Upper lobe of left lung (tissue), 4 donors: ENCODE measurements at regions not wholly inside any gene's neighbourhood (a gene's known extent, or its start where the extent isn't known, plus 50 kb on each side); places are given as distances from the start of the nearest gene placed in this dataset.

Experiments used
- CTCF ChIP-seq, 6 experiments: fragments of 450-650 bp in 4 of 6; fragments of 200-600 bp in 2 of 6; sonication (generic) in 2 of 6; IDR thresholded peaks; one replicate each; pipeline ENCODE4 v1.5.1; 2016 to 2019; ENCODE audit warnings: antibody characterized with exemption in 6 of 6
- EP300 ChIP-seq, 4 donors: sonication (generic); formaldehyde crosslinking; IDR thresholded peaks; one replicate each; pipeline ENCODE4 v1.5.1; 2017; ENCODE audit warnings: antibody characterized with exemption in 4 of 4, control low read depth in 2 of 4
- POLR2A ChIP-seq, 4 donors: fragments of 450-650 bp; IDR thresholded peaks; one replicate each; pipeline ENCODE4 v1.5.1; 2016 to 2017; ENCODE audit warnings: antibody characterized with exemption in 4 of 4, mild to moderate bottlenecking in 2 of 4
- POLR2AphosphoS5 ChIP-seq, 2 donors: sonication (generic); formaldehyde crosslinking; IDR thresholded peaks; one replicate each; pipeline ENCODE4 v1.5.1; 2017; ENCODE audit warnings: antibody characterized with exemption in 2 of 2

GRCh38 chr13:94813920-94814475 is 101.7 kb upstream of the SOX21 start:
- no peak for TF ChIP-seq CTCF (IDR thresholded peaks at IDR 0.05)
- no peak for TF ChIP-seq POLR2A (IDR thresholded peaks at IDR 0.05)
- no peak for TF ChIP-seq EP300 (IDR thresholded peaks at IDR 0.05)
- TF ChIP-seq POLR2AphosphoS5 (IDR thresholded peaks at IDR 0.05) = no peak
